ENCODE measurements at regions not wholly inside any gene's neighbourhood (a gene's known extent, or its start where the extent isn't known, plus 50 kb on each side); places are given as distances from the start of the nearest gene placed in this dataset.

GRCh38 chr16:47973552-47973951 is 182.2 kb downstream of the ABCC12 start:
- TF ChIP-seq, protein P1, sequence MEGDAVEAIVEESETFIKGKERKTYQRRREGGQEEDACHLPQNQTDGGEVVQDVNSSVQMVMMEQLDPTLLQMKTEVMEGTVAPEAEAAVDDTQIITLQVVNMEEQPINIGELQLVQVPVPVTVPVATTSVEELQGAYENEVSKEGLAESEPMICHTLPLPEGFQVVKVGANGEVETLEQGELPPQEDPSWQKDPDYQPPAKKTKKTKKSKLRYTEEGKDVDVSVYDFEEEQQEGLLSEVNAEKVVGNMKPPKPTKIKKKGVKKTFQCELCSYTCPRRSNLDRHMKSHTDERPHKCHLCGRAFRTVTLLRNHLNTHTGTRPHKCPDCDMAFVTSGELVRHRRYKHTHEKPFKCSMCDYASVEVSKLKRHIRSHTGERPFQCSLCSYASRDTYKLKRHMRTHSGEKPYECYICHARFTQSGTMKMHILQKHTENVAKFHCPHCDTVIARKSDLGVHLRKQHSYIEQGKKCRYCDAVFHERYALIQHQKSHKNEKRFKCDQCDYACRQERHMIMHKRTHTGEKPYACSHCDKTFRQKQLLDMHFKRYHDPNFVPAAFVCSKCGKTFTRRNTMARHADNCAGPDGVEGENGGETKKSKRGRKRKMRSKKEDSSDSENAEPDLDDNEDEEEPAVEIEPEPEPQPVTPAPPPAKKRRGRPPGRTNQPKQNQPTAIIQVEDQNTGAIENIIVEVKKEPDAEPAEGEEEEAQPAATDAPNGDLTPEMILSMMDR (conservative IDR thresholded peaks at IDR 0.05; ENCODE audit: low read depth in 2 of 2) = no peak
- TF ChIP-seq EZH2 (IDR thresholded peaks at IDR 0.05; ENCODE audit: low read depth, unreplicated experiment) (no peak), JUNB (IDR thresholded peaks at IDR 0.05; ENCODE audit: unreplicated experiment) (no peak), POLR2AphosphoS5 (IDR thresholded peaks at IDR 0.05; ENCODE audit: low read depth) (no peak), NANOG (IDR thresholded peaks at IDR 0.05; ENCODE audit: borderline replicate concordance) (no peak), CREB1 (CRISPR knock-in tag; IDR thresholded peaks at IDR 0.05; ENCODE audit: low read depth) (no peak), ZNF331 (CRISPR knock-in tag; IDR thresholded peaks at IDR 0.05; ENCODE audit: low read depth) (no peak), ETS1 (IDR thresholded peaks at IDR 0.05) (no peak)
- TF ChIP-seq, protein P2, sequence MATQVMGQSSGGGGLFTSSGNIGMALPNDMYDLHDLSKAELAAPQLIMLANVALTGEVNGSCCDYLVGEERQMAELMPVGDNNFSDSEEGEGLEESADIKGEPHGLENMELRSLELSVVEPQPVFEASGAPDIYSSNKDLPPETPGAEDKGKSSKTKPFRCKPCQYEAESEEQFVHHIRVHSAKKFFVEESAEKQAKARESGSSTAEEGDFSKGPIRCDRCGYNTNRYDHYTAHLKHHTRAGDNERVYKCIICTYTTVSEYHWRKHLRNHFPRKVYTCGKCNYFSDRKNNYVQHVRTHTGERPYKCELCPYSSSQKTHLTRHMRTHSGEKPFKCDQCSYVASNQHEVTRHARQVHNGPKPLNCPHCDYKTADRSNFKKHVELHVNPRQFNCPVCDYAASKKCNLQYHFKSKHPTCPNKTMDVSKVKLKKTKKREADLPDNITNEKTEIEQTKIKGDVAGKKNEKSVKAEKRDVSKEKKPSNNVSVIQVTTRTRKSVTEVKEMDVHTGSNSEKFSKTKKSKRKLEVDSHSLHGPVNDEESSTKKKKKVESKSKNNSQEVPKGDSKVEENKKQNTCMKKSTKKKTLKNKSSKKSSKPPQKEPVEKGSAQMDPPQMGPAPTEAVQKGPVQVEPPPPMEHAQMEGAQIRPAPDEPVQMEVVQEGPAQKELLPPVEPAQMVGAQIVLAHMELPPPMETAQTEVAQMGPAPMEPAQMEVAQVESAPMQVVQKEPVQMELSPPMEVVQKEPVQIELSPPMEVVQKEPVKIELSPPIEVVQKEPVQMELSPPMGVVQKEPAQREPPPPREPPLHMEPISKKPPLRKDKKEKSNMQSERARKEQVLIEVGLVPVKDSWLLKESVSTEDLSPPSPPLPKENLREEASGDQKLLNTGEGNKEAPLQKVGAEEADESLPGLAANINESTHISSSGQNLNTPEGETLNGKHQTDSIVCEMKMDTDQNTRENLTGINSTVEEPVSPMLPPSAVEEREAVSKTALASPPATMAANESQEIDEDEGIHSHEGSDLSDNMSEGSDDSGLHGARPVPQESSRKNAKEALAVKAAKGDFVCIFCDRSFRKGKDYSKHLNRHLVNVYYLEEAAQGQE (IDR thresholded peaks at IDR 0.05; ENCODE audit: unreplicated experiment) = no peak
